Fibroblast of mammary gland (primary cell): ENCODE measurements at regions not wholly inside any gene's neighbourhood (a gene's known extent, or its start where the extent isn't known, plus 50 kb on each side); places are given as distances from the start of the nearest gene placed in this dataset.

Source experiments
- DNase-seq: peaks from one replicate; pipeline ENCODE4 v3.0.0-alpha.2; 2010; ENCODE audit warnings: low read depth
- H3K4me3 ChIP-seq: 2 replicates; pipeline ENCODE4 v1.5.1; 2011; ENCODE audit warnings: low read depth, mild to moderate bottlenecking, low read length, moderate library complexity; ENCODE audit not compliant: control insufficient read depth
- TF ChIP-seq, protein P1 (sequence below): conservative IDR thresholded peaks from 2 replicates; pipeline ENCODE4 v1.5.1; 2011; ENCODE audit warnings: low read depth, low read length, inconsistent platforms; ENCODE audit not compliant: control insufficient read depth, insufficient read depth

DNA sequence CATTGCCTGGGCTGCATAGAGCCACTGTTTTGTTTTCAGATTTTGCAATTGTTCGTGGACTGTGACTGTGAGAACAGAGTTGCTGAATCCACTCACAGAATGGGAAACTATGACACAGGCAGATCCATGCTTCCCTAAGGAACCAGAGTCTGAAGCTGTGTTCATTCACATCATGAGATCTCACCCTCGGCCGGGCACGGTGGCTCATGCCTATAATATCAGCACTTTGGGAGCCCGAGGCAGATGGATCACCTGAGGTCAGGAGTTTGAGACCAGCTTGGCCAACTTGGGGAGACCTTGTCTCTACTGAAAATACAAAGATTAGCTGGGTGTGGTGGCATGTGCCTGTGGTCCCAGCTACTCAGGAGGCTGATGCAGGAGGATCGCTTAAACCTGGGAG lies 139.2 kb upstream of the SALL4 start:
- H3K4me3 ChIP-seq, result no peak overlapping the region
- TF ChIP-seq, protein P1, sequence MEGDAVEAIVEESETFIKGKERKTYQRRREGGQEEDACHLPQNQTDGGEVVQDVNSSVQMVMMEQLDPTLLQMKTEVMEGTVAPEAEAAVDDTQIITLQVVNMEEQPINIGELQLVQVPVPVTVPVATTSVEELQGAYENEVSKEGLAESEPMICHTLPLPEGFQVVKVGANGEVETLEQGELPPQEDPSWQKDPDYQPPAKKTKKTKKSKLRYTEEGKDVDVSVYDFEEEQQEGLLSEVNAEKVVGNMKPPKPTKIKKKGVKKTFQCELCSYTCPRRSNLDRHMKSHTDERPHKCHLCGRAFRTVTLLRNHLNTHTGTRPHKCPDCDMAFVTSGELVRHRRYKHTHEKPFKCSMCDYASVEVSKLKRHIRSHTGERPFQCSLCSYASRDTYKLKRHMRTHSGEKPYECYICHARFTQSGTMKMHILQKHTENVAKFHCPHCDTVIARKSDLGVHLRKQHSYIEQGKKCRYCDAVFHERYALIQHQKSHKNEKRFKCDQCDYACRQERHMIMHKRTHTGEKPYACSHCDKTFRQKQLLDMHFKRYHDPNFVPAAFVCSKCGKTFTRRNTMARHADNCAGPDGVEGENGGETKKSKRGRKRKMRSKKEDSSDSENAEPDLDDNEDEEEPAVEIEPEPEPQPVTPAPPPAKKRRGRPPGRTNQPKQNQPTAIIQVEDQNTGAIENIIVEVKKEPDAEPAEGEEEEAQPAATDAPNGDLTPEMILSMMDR, result no peak
- no peak for DNase-seq

DNA sequence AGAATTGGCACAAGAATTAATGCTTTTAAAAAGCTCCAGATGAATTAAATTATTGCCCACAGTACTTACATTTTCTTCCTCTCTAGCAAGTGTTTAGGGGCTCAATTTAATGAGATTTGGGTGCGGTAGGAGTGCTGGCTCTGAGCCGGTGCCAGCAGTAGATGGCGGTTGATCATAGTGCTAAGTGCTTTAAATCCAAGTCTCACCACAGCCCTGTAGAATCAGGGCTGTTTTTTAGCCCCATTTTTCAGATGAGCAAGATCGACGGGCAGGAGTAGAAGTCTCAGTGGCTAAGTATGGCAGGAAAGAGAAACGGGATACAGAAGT lies 136.9 kb upstream of the SALL4 start:
- no peak for DNase-seq
- TF ChIP-seq, protein P1, result no peak
- no peak overlapping the region for H3K4me3 ChIP-seq

DNA sequence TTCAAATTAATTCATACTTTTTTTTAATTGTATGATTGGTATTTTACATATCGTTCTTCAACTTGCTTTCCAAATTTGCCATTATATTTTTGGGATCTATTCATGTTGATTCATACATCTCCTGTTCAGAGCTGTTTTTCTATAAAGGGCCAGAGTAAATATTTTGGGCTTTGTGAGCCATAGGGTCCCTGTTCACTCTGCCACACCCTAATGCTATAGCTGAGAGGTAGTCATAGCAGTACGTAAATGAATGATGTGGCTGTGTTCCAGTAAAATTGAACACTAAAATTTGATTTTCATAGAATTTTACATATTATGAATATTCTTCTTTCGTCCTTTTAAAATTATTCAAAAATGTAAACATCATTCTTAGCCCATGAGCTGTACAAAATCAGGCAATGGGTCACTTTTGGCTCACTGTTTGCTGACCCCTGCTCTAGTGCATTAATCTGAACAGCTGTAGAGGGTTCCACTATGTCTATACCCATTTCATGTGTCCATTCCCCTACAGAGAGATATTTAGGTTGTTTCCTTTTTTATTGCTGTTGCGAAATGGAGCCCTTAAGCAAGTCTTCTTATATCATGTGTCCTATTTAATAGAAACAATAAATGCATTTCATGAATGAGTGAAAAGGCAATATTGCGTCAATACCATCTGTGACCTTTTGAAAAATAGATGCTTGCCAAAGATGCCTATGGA lies 136.4 kb upstream of the SALL4 start:
- DNase-seq, result peak; percentile 12
- TF ChIP-seq, protein P1, result no peak
- H3K4me3 ChIP-seq, result no peak overlapping the region

DNA sequence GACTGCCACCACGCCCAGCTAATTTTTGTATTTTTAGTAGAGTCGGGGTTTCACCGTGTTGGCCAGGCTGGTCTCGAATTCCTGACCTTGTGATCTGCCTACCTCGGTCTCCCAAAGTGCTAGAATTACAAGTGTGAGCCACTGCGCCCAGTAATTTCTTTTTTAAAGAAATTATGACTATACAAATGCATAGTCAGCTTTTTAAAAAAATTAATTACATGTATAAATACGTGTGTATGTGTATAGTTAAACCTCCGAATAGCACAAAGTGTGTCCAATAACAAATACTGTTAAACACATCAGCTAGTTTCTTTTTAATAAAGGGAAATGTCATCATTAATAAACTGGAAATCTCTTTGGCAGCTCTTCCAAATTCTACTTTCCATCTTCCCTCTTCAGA lies 135.5 kb upstream of the SALL4 start:
- no peak for DNase-seq
- TF ChIP-seq, protein P1, result no peak
- H3K4me3 ChIP-seq, result no peak overlapping the region

DNA sequence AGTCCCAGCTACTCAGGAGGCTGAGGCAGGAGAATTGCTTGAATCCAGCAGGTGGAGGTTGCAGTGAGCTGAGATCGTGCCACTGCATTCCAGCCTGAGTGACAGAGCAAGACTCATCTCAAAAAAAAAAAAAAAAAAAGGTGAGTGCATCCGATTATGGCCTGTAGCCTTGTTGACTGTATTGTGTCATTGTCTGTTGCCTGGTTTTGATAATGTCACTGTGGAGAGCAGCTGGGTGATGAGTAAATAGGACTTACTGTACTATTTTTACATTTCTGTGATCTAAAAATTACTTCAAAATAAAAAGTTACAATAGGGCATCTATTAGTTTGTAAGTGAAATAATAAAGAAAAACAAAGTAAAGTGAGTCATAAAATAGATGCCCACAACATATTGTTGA lies 134.1 kb upstream of the SALL4 start:
- DNase-seq, result no peak
- TF ChIP-seq, protein P1, result no peak
- H3K4me3 ChIP-seq, result no peak overlapping the region

DNA sequence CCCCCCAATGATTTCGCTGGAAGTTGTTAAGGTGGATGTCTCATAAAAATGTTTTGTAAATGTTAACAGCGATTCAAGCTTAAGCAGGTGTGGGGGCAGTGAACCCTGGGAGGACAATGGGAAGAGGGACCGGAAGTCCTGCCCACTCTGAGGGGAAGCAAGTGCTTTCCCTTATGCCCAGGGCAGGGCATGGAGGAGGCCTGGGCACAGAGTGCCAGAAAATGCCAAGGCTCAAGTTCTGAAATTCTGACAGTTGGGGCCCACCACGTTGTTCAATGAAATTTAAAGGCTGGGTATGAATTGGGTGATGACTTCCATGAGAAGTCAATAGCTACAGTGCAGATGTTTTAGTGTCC lies 132.7 kb upstream of the SALL4 start:
- TF ChIP-seq, protein P1, result no peak
- DNase-seq, result no peak
- H3K4me3 ChIP-seq, result no peak overlapping the region
